ENCODE measurements at regions not wholly inside any gene's neighbourhood (a gene's known extent, or its start where the extent isn't known, plus 50 kb on each side); places are given as distances from the start of the nearest gene placed in this dataset.

DNA sequence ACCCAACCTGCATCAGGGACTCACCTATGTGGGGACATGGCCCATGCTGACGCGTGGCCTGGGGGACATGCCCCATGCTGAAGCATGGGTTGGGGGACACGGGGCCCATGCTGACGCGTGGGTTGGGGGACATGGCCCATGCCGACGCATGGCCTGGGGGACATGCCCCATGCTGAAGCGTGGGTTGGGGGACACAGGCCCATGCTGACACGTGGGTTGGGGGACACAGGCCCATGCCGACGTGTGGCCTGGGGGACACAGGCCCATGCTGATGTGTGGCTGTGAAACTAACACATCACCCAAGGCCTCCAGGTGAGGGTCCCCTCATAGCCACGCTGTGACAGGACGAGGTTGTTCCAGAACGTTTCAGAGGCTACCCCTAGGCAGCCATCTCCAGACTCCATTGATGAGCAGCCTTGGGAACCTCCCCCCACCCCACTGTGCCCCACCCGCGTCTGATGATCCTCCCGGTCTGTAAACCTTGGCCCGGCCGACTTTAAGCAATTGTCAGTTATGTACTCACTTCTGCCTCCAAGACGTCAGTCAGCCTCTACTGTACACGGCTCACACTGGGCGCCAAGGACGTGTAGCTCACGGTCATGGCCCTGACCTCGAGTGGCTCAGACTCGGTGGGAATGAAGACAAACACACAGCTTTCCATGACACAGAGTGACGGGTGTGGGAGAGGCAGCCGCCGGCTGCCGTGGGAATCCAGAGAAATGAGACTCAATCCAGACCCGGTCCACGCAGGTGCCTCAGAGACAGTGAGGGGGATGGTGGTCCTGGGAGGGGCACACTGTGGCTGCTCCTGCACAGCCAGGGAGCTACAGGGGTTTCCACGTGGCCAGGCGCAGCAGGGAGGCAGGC lies 50.2 kb upstream of the SLC66A3 start:
- peaks cover 16% of the 10 kb centered on the region for H3K27me3 ChIP-seq
- DNase-seq (ENCODE audit: low spot score in 2 of 2): peak in 1 of 2 donors; percentile 76
- WGBS: 89% methylated on average over 24 of the region's 34 CpGs
- H3K9me3 ChIP-seq: no peaks in the 10 kb centered on the region
- H3K4me3 ChIP-seq: no peak overlapping the region
- no peaks in the 10 kb centered on the region for H3K4me1 ChIP-seq
- H3K27ac ChIP-seq: no peak overlapping the region
- no peaks in the 10 kb centered on the region for H3K36me3 ChIP-seq
- TF ChIP-seq POLR2A (IDR thresholded peaks at IDR 0.05): no peak
